ENCODE measurements at regions not wholly inside any gene's neighbourhood (a gene's known extent, or its start where the extent isn't known, plus 50 kb on each side); places are given as distances from the start of the nearest gene placed in this dataset.

DNA sequence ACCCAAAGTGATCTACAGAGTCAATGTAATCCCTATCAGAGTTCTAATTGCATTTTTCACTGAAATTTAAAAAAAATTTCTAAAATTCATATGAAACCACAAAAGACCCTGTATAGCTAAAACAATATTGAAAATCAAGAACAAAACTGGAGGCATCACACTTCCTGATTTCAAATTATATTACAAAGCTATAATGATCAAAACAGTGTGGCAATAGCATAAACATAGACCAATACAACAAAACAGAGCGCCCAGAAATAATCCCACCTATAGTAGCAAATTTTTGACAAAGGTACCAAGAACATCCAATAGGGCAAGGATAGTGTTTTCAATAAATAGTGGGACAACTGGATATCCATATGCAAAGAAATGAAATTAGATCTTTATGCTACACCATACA is 59.4 kb upstream of the PRKG2 start:
- TF ChIP-seq, protein P1, sequence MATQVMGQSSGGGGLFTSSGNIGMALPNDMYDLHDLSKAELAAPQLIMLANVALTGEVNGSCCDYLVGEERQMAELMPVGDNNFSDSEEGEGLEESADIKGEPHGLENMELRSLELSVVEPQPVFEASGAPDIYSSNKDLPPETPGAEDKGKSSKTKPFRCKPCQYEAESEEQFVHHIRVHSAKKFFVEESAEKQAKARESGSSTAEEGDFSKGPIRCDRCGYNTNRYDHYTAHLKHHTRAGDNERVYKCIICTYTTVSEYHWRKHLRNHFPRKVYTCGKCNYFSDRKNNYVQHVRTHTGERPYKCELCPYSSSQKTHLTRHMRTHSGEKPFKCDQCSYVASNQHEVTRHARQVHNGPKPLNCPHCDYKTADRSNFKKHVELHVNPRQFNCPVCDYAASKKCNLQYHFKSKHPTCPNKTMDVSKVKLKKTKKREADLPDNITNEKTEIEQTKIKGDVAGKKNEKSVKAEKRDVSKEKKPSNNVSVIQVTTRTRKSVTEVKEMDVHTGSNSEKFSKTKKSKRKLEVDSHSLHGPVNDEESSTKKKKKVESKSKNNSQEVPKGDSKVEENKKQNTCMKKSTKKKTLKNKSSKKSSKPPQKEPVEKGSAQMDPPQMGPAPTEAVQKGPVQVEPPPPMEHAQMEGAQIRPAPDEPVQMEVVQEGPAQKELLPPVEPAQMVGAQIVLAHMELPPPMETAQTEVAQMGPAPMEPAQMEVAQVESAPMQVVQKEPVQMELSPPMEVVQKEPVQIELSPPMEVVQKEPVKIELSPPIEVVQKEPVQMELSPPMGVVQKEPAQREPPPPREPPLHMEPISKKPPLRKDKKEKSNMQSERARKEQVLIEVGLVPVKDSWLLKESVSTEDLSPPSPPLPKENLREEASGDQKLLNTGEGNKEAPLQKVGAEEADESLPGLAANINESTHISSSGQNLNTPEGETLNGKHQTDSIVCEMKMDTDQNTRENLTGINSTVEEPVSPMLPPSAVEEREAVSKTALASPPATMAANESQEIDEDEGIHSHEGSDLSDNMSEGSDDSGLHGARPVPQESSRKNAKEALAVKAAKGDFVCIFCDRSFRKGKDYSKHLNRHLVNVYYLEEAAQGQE (IDR thresholded peaks at IDR 0.05; ENCODE audit: insufficient read depth in 1 of 2, low read depth in 2 of 2, low read length in 2 of 2): no peak
- no peak for TF ChIP-seq POLR2AphosphoS5 (IDR thresholded peaks at IDR 0.05; ENCODE audit: low read depth, low read length)
- no peak for TF ChIP-seq SIN3A (IDR thresholded peaks at IDR 0.05; ENCODE audit: borderline replicate concordance, insufficient read depth, low read length)
- TF ChIP-seq FOXP2 (optimal IDR thresholded peaks at IDR 0.05; ENCODE audit: borderline replicate concordance, extremely low read depth, extremely low read length, insufficient read depth): no peak

Data from PFSK-1 (cell line).